IPS-15b (cell line): ENCODE measurements at regions not wholly inside any gene's neighbourhood (a gene's known extent, or its start where the extent isn't known, plus 50 kb on each side); places are given as distances from the start of the nearest gene placed in this dataset.

Experiments used
- H3K27me3 ChIP-seq: one replicate; pipeline ENCODE4 v1.6.1; 2013; ENCODE audit warnings: low read length; ENCODE audit not compliant: control insufficient read depth, insufficient read depth
- H3K36me3 ChIP-seq: one replicate; pipeline ENCODE4 v1.6.1; 2013; ENCODE audit warnings: low read length; ENCODE audit not compliant: control insufficient read depth, insufficient read depth
- H3K4me1 ChIP-seq: one replicate; pipeline ENCODE4 v1.6.1; 2013; ENCODE audit warnings: mild to moderate bottlenecking, low read length; ENCODE audit not compliant: control insufficient read depth, insufficient read depth
- H3K4me3 ChIP-seq: one replicate; pipeline ENCODE4 v1.5.1; 2013; ENCODE audit warnings: low read depth, low read length
- H3K9ac ChIP-seq: one replicate; pipeline ENCODE4 v1.6.1; 2013; ENCODE audit warnings: low read depth, mild to moderate bottlenecking, low read length
- H3K9me3 ChIP-seq: one replicate; pipeline ENCODE4 v1.6.1; 2013; ENCODE audit warnings: mild to moderate bottlenecking, low read length; ENCODE audit not compliant: control insufficient read depth, insufficient read depth

GRCh38 chr13:59340581-59340980 is 823.1 kb downstream of the DIAPH3 start:
- Histone ChIP-seq H3K4me3 (no peak overlapping the region), H3K9me3 (no peaks in the 10 kb centered on the region), H3K36me3 (no peaks in the 10 kb centered on the region), H3K4me1 (no peaks in the 10 kb centered on the region), H3K27me3 (no peaks in the 10 kb centered on the region), H3K9ac (no peak overlapping the region)

- no peak overlapping the region for H3K4me3 ChIP-seq
- no peaks in the 10 kb centered on the region for H3K27me3 ChIP-seq
- H3K4me1 ChIP-seq, result no peaks in the 10 kb centered on the region
- no peaks in the 10 kb centered on the region for H3K36me3 ChIP-seq
- H3K9me3 ChIP-seq, result no peaks in the 10 kb centered on the region
- H3K9ac ChIP-seq, result no peak overlapping the region
These were observed 821.3 kb downstream of the DIAPH3 start for GRCh38 chr13:59342400-59342799.

GRCh38 chr13:59343132-59343531 is 820.6 kb downstream of the DIAPH3 start:
- Histone ChIP-seq H3K4me3 (no peak overlapping the region), H3K9me3 (no peaks in the 10 kb centered on the region), H3K4me1 (no peaks in the 10 kb centered on the region), H3K36me3 (no peaks in the 10 kb centered on the region), H3K9ac (no peak overlapping the region), H3K27me3 (no peaks in the 10 kb centered on the region)

- Histone ChIP-seq H3K27me3 (no peaks in the 10 kb centered on the region), H3K4me1 (no peaks in the 10 kb centered on the region), H3K9me3 (no peaks in the 10 kb centered on the region), H3K9ac (no peak overlapping the region), H3K36me3 (no peaks in the 10 kb centered on the region), H3K4me3 (no peak overlapping the region)
These were observed 819.5 kb downstream of the DIAPH3 start for GRCh38 chr13:59343993-59344822.

- Histone ChIP-seq H3K4me3 (no peak overlapping the region), H3K9ac (no peak overlapping the region), H3K9me3 (no peaks in the 10 kb centered on the region), H3K4me1 (no peaks in the 10 kb centered on the region), H3K27me3 (no peaks in the 10 kb centered on the region), H3K36me3 (no peaks in the 10 kb centered on the region)
These were observed 818.4 kb downstream of the DIAPH3 start for GRCh38 chr13:59345311-59345710.

- H3K4me3 ChIP-seq, result no peak overlapping the region
- no peaks in the 10 kb centered on the region for H3K36me3 ChIP-seq
- no peak overlapping the region for H3K9ac ChIP-seq
These were observed 816.6 kb downstream of the DIAPH3 start for GRCh38 chr13:59346999-59347723.

GRCh38 chr13:59348617-59349016 is 815.1 kb downstream of the DIAPH3 start:
- no peaks in the 10 kb centered on the region for H3K27me3 ChIP-seq
- H3K36me3 ChIP-seq, result no peaks in the 10 kb centered on the region
- H3K9ac ChIP-seq, result no peak overlapping the region
- H3K4me3 ChIP-seq, result no peak overlapping the region
- H3K4me1 ChIP-seq, result no peaks in the 10 kb centered on the region
- no peaks in the 10 kb centered on the region for H3K9me3 ChIP-seq

More at GRCh38 chr13:59346999-59347723, 816.6 kb downstream of the DIAPH3 start:
- Histone ChIP-seq H3K4me1 (no peaks in the 10 kb centered on the region), H3K27me3 (no peaks in the 10 kb centered on the region), H3K9me3 (no peaks in the 10 kb centered on the region)

- H3K9ac ChIP-seq, result no peak overlapping the region
- H3K27me3 ChIP-seq, result no peaks in the 10 kb centered on the region
- no peak overlapping the region for H3K4me3 ChIP-seq
- no peaks in the 10 kb centered on the region for H3K36me3 ChIP-seq
- H3K4me1 ChIP-seq, result no peaks in the 10 kb centered on the region
- no peaks in the 10 kb centered on the region for H3K9me3 ChIP-seq
These were observed 811.1 kb downstream of the DIAPH3 start for GRCh38 chr13:59352600-59352999.

GRCh38 chr13:59354665-59355369 is 808.9 kb downstream of the DIAPH3 start:
- Histone ChIP-seq H3K4me3 (no peak overlapping the region), H3K27me3 (no peaks in the 10 kb centered on the region), H3K9me3 (no peaks in the 10 kb centered on the region), H3K36me3 (no peaks in the 10 kb centered on the region), H3K9ac (no peak overlapping the region), H3K4me1 (no peaks in the 10 kb centered on the region)

- H3K9ac ChIP-seq, result no peak overlapping the region
- H3K9me3 ChIP-seq, result no peaks in the 10 kb centered on the region
- H3K36me3 ChIP-seq, result no peaks in the 10 kb centered on the region
- H3K27me3 ChIP-seq, result no peaks in the 10 kb centered on the region
- H3K4me3 ChIP-seq, result no peak overlapping the region
- H3K4me1 ChIP-seq, result no peaks in the 10 kb centered on the region
These were observed 807.1 kb downstream of the DIAPH3 start for GRCh38 chr13:59356607-59357006.

GRCh38 chr13:59358014-59358413 is 805.7 kb downstream of the DIAPH3 start:
- H3K27me3 ChIP-seq, result no peaks in the 10 kb centered on the region
- H3K4me1 ChIP-seq, result no peaks in the 10 kb centered on the region
- H3K9ac ChIP-seq, result no peak overlapping the region
- no peaks in the 10 kb centered on the region for H3K9me3 ChIP-seq
- no peak overlapping the region for H3K4me3 ChIP-seq
- no peaks in the 10 kb centered on the region for H3K36me3 ChIP-seq
